Neural cell (in vitro differentiated cells): ENCODE measurements at regions not wholly inside any gene's neighbourhood (a gene's known extent, or its start where the extent isn't known, plus 50 kb on each side); places are given as distances from the start of the nearest gene placed in this dataset.

Source experiments
- H2AFZ ChIP-seq: fragments of 200-600, 300-800 bp; sonication (generic), shearing (Covaris generic); 2 replicates; pipeline ENCODE4 v1.6.0; 2014; ENCODE audit warnings: low read depth, mild to moderate bottlenecking, antibody characterized with exemption, low read length, moderate library complexity
- H3F3A ChIP-seq: fragments of 200-600 bp; shearing (Covaris generic); 2 replicates; pipeline ENCODE4 v1.6.1; 2016; ENCODE audit warnings: mild to moderate bottlenecking, moderate library complexity, mixed read lengths, antibody characterized with exemption, low read length; ENCODE audit not compliant: insufficient read depth, poor library complexity, severe bottlenecking
- H3K27ac ChIP-seq: fragments of 200-600, 300-800 bp; sonication (generic), shearing (Covaris generic); 2 replicates; pipeline ENCODE4 v1.5.1; 2014; ENCODE audit warnings: mild to moderate bottlenecking, low read length, moderate library complexity
- H3K27me3 ChIP-seq: fragments of 300-800, 200-600 bp; sonication (generic), shearing (Covaris generic); 2 replicates; pipeline ENCODE4 v1.6.0; 2014; ENCODE audit warnings: mild to moderate bottlenecking, low read depth, low read length, moderate library complexity; ENCODE audit not compliant: insufficient read depth
- H3K36me3 ChIP-seq: fragments of 300-800, 200-600 bp; sonication (generic), shearing (Covaris generic); 2 replicates; pipeline ENCODE4 v1.5.1; 2014; ENCODE audit warnings: mild to moderate bottlenecking, antibody characterized with exemption, low read length, moderate library complexity; ENCODE audit not compliant: insufficient read depth
- H3K4me2 ChIP-seq: fragments of 300-800, 200-600 bp; sonication (generic), shearing (Covaris generic); 2 replicates; pipeline ENCODE4 v1.6.0; 2014; ENCODE audit warnings: mild to moderate bottlenecking, low read length
- H3K4me3 ChIP-seq: fragments of 300-800, 200-600 bp; sonication (generic), shearing (Covaris generic); 2 replicates; pipeline ENCODE4 v1.5.1; 2014; ENCODE audit warnings: mild to moderate bottlenecking, low read length, moderate library complexity
- H3K79me2 ChIP-seq: fragments of 200-600 bp; shearing (Covaris generic); replicated peaks from 2 replicates; pipeline ENCODE4 v1.6.0; 2014; ENCODE audit warnings: mild to moderate bottlenecking, low read length, moderate library complexity; ENCODE audit not compliant: insufficient read depth
- H3K9ac ChIP-seq: fragments of 300-800, 200-600 bp; sonication (generic), shearing (Covaris generic); 2 replicates; pipeline ENCODE4 v1.6.1; 2016; ENCODE audit warnings: mild to moderate bottlenecking, low read length, mixed read lengths
- H3K9me2 ChIP-seq: fragments of 200-600 bp; shearing (Covaris generic); 2 replicates; pipeline ENCODE4 v1.6.1; 2016; ENCODE audit warnings: mild to moderate bottlenecking, low read length, mixed read lengths; ENCODE audit not compliant: insufficient read depth
- H3K9me3 ChIP-seq: fragments of 200-600, 300-800 bp; sonication (generic), shearing (Covaris generic); 2 replicates; pipeline ENCODE4 v1.6.1; 2016; ENCODE audit warnings: mild to moderate bottlenecking, mixed run types, low read length, moderate library complexity, mixed read lengths
- H4K20me1 ChIP-seq: fragments of 200-600 bp; shearing (Covaris generic); 2 replicates; pipeline ENCODE4 v1.6.1; 2016; ENCODE audit warnings: mild to moderate bottlenecking, mixed run types; ENCODE audit not compliant: insufficient read depth
- EP300 ChIP-seq: fragments of 450-650 bp; conservative IDR thresholded peaks from 2 replicates; pipeline ENCODE4 v1.6.1; 2014; ENCODE audit warnings: antibody characterized with exemption, mild to moderate bottlenecking, moderate library complexity; ENCODE audit not compliant: poor library complexity, severe bottlenecking
- EZH2 ChIP-seq: fragments of 200-600, 300-800 bp; shearing (Covaris generic), sonication (generic); IDR thresholded peaks from 2 replicates; pipeline ENCODE4 v1.6.1; 2014; ENCODE audit warnings: antibody characterized with exemption, low read length, borderline replicate concordance, mild to moderate bottlenecking; ENCODE audit not compliant: insufficient read depth, poor library complexity, severe bottlenecking
- MXI1 ChIP-seq: fragments of 450-650 bp; conservative IDR thresholded peaks from 2 replicates; pipeline ENCODE4 v1.6.1; 2014; ENCODE audit warnings: antibody characterized with exemption, mild to moderate bottlenecking; ENCODE audit not compliant: poor library complexity, severe bottlenecking
- POLR2AphosphoS5 ChIP-seq: IDR thresholded peaks from 2 replicates; pipeline ENCODE4 v1.6.1; 2012
- RAD21 ChIP-seq: fragments of 450-650 bp; conservative IDR thresholded peaks from 2 replicates; pipeline ENCODE4 v1.6.1; 2014; ENCODE audit warnings: antibody characterized with exemption, mild to moderate bottlenecking, moderate library complexity
- REST ChIP-seq: IDR thresholded peaks from 2 replicates; pipeline ENCODE4 v1.6.1; 2012; ENCODE audit warnings: borderline replicate concordance
- SMC3 ChIP-seq: fragments of 450-650 bp; conservative IDR thresholded peaks from 2 replicates; pipeline ENCODE4 v1.6.1; 2014; ENCODE audit warnings: antibody characterized with exemption, mild to moderate bottlenecking, moderate library complexity; ENCODE audit not compliant: poor library complexity
- TAF1 ChIP-seq: IDR thresholded peaks from 2 replicates; pipeline ENCODE4 v1.6.1; 2012; ENCODE audit warnings: low read depth
- TF ChIP-seq, protein P1 (sequence below): fragments of 450-650 bp; IDR thresholded peaks from 2 replicates; pipeline ENCODE4 v1.5.1; 2014; ENCODE audit warnings: antibody characterized with exemption, mild to moderate bottlenecking, moderate library complexity; ENCODE audit not compliant: poor library complexity, severe bottlenecking

DNA sequence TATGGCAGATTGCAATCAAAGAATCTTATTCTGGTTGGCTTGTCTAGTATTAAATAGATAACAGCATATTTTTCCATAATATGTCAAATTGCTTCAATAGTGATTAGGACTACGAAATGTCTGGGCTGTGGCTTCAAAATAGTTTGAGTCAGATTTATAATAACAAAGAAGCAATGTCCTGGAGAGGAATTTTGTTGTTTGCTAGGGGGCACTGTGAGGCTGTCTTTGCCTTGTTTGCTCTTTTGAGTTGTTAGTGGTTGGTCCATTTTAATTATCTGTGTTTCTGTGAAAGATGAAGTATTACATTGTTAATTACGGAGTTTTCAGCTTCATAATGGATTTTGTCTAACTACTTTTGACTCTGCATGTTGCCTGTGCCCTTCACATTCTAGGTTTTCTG, 713.6 kb downstream of the TLE4 start:
- no peak overlapping the region for H2AFZ ChIP-seq

GRCh38 chr9:80282766-80283165, 711.0 kb downstream of the TLE4 start:
- Histone ChIP-seq H3K9ac (no peak overlapping the region), H3K27me3 (no peaks in the 10 kb centered on the region), H2AFZ (no peak overlapping the region), H3K36me3 (no peaks in the 10 kb centered on the region), H3K9me3 (no peaks in the 10 kb centered on the region), H3F3A (no peaks in the 10 kb centered on the region), H3K79me2 (no peaks in the 10 kb centered on the region), H3K4me2 (no peak overlapping the region), H3K9me2 (no peaks in the 10 kb centered on the region), H4K20me1 (no peaks in the 10 kb centered on the region), H3K4me3 (no peak overlapping the region), H3K27ac (no peak overlapping the region)
- no peak for TF ChIP-seq EZH2
- no peak for TF ChIP-seq RAD21
- TF ChIP-seq, protein P1, sequence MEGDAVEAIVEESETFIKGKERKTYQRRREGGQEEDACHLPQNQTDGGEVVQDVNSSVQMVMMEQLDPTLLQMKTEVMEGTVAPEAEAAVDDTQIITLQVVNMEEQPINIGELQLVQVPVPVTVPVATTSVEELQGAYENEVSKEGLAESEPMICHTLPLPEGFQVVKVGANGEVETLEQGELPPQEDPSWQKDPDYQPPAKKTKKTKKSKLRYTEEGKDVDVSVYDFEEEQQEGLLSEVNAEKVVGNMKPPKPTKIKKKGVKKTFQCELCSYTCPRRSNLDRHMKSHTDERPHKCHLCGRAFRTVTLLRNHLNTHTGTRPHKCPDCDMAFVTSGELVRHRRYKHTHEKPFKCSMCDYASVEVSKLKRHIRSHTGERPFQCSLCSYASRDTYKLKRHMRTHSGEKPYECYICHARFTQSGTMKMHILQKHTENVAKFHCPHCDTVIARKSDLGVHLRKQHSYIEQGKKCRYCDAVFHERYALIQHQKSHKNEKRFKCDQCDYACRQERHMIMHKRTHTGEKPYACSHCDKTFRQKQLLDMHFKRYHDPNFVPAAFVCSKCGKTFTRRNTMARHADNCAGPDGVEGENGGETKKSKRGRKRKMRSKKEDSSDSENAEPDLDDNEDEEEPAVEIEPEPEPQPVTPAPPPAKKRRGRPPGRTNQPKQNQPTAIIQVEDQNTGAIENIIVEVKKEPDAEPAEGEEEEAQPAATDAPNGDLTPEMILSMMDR = no peak
- no peak for TF ChIP-seq TAF1
- no peak for TF ChIP-seq EP300
- no peak for TF ChIP-seq MXI1
- no peak for TF ChIP-seq POLR2AphosphoS5
- TF ChIP-seq SMC3 = no peak

More for the DNA sequence above, 713.6 kb downstream of the TLE4 start:
- H3K9ac ChIP-seq = no peak overlapping the region
- no peaks in the 10 kb centered on the region for H3F3A ChIP-seq
- H3K4me2 ChIP-seq = no peak overlapping the region
- H3K27ac ChIP-seq = no peak overlapping the region
- TF ChIP-seq POLR2AphosphoS5 (no peak), TAF1 (no peak), RAD21 (no peak), MXI1 (no peak), EZH2 (no peak), REST (no peak), SMC3 (no peak), EP300 (no peak)
- TF ChIP-seq, protein P1 = no peak
- H3K79me2 ChIP-seq = no peaks in the 10 kb centered on the region
- H3K9me2 ChIP-seq = no peaks in the 10 kb centered on the region
- no peaks in the 10 kb centered on the region for H3K9me3 ChIP-seq
- H3K36me3 ChIP-seq = no peaks in the 10 kb centered on the region
- H4K20me1 ChIP-seq = no peaks in the 10 kb centered on the region
- H3K4me3 ChIP-seq = no peak overlapping the region
- H3K27me3 ChIP-seq = no peaks in the 10 kb centered on the region
